Pancreas (tissue), 10 donors: ENCODE measurements at regions not wholly inside any gene's neighbourhood (a gene's known extent, or its start where the extent isn't known, plus 50 kb on each side); places are given as distances from the start of the nearest gene placed in this dataset.

Experiments used
- ATAC-seq, 4 donors: fragments of 200-7000 bp; cut with Tn5 transposase; one replicate each; pipeline versions ENCODE4 v1.8.0 to v1.9.1; 2020; ENCODE audit warnings: mild to moderate bottlenecking in 4 of 4, moderate library complexity in 4 of 4
- DNase-seq, 6 donors: peaks; one replicate each; pipeline ENCODE4 v3.0.0-alpha.2; 2020
- FAIRE-seq: peaks from 2 replicates; lab custom pipeline; 2012; peaks lifted over from hg19 to GRCh38; lab: Jason Lieb, UNC
- H3K27ac ChIP-seq, 4 donors: fragments of 200-600 bp; sonication (generic); 1 replicate in 3 of 4; 2 replicates in 1 of 4; pipeline versions ENCODE4 v1.5.0 to v1.8.0; 2020
- H3K27me3 ChIP-seq, 4 donors: fragments of 200-600 bp; one replicate each; pipeline ENCODE4 v1.8.0; 2021
- H3K36me3 ChIP-seq, 3 donors: fragments of 200-600 bp; sonication (generic) in 1 of 3; one replicate each; pipeline versions ENCODE4 v1.5.0 to v1.8.0; 2020 to 2021
- H3K4me1 ChIP-seq, 3 donors: fragments of 200-600 bp; one replicate each; pipeline ENCODE4 v1.8.0; 2021
- H3K4me3 ChIP-seq, 4 donors: fragments of 200-600 bp; sonication (generic) in 2 of 4; one replicate each; pipeline versions ENCODE4 v1.5.0 to v1.8.0; 2020 to 2021
- H3K9me3 ChIP-seq, 4 donors: fragments of 200-600 bp; one replicate each; pipeline ENCODE4 v1.8.0; 2021
- WGBS, 2 donors: extraction: QIAGEN DNeasy Blood & Tissue Kit; methylation state at CpG; one replicate each; pipeline ENCODE4 v1.1.7; 2013; 5-methylcytosine and 5-hydroxymethylcytosine counted together
- intact Hi-C, 3 donors: fragments of 100-400 bp; cut with DNase I; formaldehyde crosslinking; loops; one replicate each; pipeline versions ENCODE4 v1.11.1 to v1.14.2; 2022
- TF ChIP-seq, protein P1 (sequence below), 4 donors: fragments of 200-600 bp; sonication (generic) in 3 of 4; IDR thresholded peaks; one replicate each; pipeline versions ENCODE4 v1.5.0 to v1.8.0; 2021; ENCODE audit warnings: antibody characterized with exemption in 4 of 4
- donor health status: healthy with polysubstance abuse.
- donor health status: DM: no; HTN: no; CAD: no; lungs with moderate emphysema.
- donor health status: DM: no; HTN: no; CAD: no.
- donor health status: control.
- donor health status: control.
- donor health status: Bipolar disorder and iron deficiency.
- donor health status: DM: yes; HTN: yes; CAD: no.
- donor health status: DM: no; HTN: no; CAD: no.
- donor health status: DM: no; HTN: no; CAD: no.
- donor health status: DM: yes; HTN: yes; CAD: no.

DNA sequence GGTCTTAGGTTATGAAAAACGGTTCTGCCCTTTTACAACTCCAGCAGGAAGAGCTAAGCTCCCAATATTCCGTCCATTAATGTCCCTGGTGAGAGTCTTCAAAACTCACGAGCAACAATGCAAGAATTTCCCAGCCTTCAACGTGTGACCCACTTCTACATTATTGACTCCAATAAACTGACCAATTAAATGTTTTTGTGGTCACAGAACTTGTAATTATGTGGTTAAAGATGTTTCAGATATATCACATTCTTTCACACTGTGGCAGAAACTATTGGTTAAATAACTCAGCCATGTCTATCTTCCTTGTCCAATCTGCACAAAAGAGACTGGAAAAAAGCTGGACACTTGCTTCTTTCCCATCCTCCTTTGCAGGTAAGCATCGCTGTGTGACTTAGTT lies 286.6 kb upstream of the ADAMTS9 start:
- 77 to 84% methylated on average over 5 of the region's 5 CpGs for WGBS, 2 donors

DNA sequence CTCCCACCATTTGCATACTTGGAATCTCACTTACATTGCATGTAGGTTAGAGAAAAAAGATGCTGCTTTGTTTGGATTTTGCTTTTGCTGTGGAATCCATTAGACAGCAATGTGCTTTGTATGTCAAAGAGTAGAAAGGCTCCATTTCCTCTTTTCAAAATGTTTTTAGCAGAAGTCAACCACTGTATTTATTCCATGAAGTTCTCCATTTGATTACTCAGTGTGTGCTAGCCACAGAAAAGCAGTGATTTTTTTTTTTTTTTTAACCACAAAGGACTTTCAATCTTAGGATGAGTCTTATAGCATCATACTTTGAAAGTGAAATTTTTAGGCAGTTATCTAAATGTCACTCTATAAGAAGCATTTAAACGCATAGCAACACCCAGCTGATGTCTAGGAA lies 285.0 kb upstream of the ADAMTS9 start:
- DNase-seq (no peak), ATAC-seq (peak in 1 of 4 donors; percentile 22), FAIRE-seq (no peak)
- TF ChIP-seq, protein P1, sequence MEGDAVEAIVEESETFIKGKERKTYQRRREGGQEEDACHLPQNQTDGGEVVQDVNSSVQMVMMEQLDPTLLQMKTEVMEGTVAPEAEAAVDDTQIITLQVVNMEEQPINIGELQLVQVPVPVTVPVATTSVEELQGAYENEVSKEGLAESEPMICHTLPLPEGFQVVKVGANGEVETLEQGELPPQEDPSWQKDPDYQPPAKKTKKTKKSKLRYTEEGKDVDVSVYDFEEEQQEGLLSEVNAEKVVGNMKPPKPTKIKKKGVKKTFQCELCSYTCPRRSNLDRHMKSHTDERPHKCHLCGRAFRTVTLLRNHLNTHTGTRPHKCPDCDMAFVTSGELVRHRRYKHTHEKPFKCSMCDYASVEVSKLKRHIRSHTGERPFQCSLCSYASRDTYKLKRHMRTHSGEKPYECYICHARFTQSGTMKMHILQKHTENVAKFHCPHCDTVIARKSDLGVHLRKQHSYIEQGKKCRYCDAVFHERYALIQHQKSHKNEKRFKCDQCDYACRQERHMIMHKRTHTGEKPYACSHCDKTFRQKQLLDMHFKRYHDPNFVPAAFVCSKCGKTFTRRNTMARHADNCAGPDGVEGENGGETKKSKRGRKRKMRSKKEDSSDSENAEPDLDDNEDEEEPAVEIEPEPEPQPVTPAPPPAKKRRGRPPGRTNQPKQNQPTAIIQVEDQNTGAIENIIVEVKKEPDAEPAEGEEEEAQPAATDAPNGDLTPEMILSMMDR (IDR thresholded peaks at IDR 0.05), result no peak
- Histone ChIP-seq H3K27me3 (no peaks in the 10 kb centered on the region), H3K4me3 (no peak overlapping the region), H3K36me3 (no peaks in the 10 kb centered on the region), H3K27ac (no peak overlapping the region), H3K9me3 (no peaks in the 10 kb centered on the region), H3K4me1 (no peaks in the 10 kb centered on the region)
- 71 to 82% methylated on average over 1 of the region's 1 CpG for WGBS, 2 donors
- intact Hi-C loops, result no loop called here

More for the DNA sequence above, 286.6 kb upstream of the ADAMTS9 start:
- Histone ChIP-seq H3K27ac (no peak overlapping the region), H3K4me3 (no peak overlapping the region), H3K27me3 (no peaks in the 10 kb centered on the region), H3K36me3 (no peaks in the 10 kb centered on the region), H3K4me1 (no peaks in the 10 kb centered on the region), H3K9me3 (no peaks in the 10 kb centered on the region)
- TF ChIP-seq, protein P1 (IDR thresholded peaks at IDR 0.05), result no peak
- FAIRE-seq (no peak), ATAC-seq (no peak), DNase-seq (no peak)
- intact Hi-C loops, result no loop called here

DNA sequence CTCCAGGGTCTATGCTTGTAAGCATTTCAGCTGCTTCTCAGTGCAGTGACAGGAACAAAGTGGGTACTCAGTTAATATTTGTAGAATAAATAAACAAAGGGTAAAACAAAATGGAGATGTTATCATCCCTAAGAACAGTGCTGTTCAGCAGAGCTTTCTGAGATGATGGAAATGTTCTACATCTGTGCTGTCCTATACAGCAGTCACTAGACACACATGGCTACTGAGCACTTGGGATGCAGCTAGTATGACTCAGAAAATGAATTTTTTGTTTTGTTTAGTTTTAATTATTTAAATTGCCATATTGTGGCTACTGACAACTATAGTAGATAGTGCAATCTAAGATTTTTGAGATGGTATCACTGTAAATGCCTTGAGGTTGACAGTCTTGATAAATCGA lies 283.8 kb upstream of the ADAMTS9 start:
- no peak for ATAC-seq

DNA sequence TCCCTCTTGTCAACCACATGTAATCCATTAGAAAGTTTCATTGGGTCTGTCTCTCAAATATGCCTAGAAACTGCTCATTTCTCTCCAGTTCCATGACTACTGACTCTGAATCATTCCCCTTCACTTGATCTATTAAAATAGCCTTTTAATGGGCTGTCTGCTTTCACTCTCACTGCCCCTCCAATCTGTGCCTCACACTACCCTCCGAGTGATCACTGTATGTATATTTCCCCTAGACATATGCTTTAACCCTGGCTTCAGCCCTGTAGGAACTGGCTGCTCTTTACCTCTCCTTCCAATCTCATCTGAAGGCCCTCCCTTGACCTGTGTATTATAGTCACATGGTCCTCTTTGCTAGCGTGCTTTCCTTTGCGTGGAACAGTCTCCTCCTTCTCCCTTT lies 282.8 kb upstream of the ADAMTS9 start:
- H3K36me3 ChIP-seq, result no peaks in the 10 kb centered on the region
- ATAC-seq (no peak), DNase-seq (no peak), FAIRE-seq (no peak)
- no peaks in the 10 kb centered on the region for H3K27me3 ChIP-seq
- H3K4me3 ChIP-seq, result no peak overlapping the region
- no peak overlapping the region for H3K27ac ChIP-seq
- H3K9me3 ChIP-seq, result no peaks in the 10 kb centered on the region
- intact Hi-C loops, result no loop called here
- H3K4me1 ChIP-seq, result no peaks in the 10 kb centered on the region
- TF ChIP-seq, protein P1 (IDR thresholded peaks at IDR 0.05), result no peak
- 88 to 93% methylated on average over 3 of the region's 3 CpGs for WGBS, 2 donors

More for the DNA sequence above, 283.8 kb upstream of the ADAMTS9 start:
- Histone ChIP-seq H3K36me3 (no peaks in the 10 kb centered on the region), H3K9me3 (no peaks in the 10 kb centered on the region), H3K27ac (no peak overlapping the region), H3K4me1 (no peaks in the 10 kb centered on the region), H3K27me3 (no peaks in the 10 kb centered on the region), H3K4me3 (no peak overlapping the region)
- FAIRE-seq, result no peak
- intact Hi-C loops, result no loop called here
- TF ChIP-seq, protein P1 (IDR thresholded peaks at IDR 0.05), result no peak
- WGBS, 2 donors, result 36 to 73% methylated on average over 1 of the region's 1 CpG
- DNase-seq, result no peak

DNA sequence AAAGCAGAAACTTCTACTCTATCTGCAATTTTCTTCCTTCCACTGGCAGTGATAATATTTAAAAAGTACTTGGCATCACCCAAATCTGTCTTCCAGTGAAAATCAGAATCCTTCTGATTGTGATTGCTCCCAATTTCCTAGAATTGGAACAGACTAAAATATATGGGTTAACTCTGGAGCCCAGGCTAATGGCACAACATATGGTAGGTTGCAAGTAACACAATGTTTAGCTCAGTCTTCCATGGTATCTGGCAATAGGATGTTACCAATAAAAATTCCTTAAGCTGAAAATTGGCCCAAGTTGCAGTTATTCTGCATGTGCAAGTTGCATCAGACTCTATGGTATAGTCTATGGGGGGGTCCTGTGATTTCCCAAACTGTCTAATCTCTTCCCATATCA lies 273.5 kb upstream of the ADAMTS9 start:
- no peak for ATAC-seq
- Histone ChIP-seq H3K4me1 (no peaks in the 10 kb centered on the region), H3K27me3 (no peaks in the 10 kb centered on the region), H3K36me3 (no peaks in the 10 kb centered on the region), H3K9me3 (no peaks in the 10 kb centered on the region), H3K27ac (no peak overlapping the region), H3K4me3 (no peak overlapping the region)
- TF ChIP-seq, protein P1 (IDR thresholded peaks at IDR 0.05), result no peak
- intact Hi-C loops, result no loop called here
- FAIRE-seq, result no peak
- no peak for DNase-seq
